OCI-LY1 (cell line): ENCODE measurements at regions not wholly inside any gene's neighbourhood (a gene's known extent, or its start where the extent isn't known, plus 50 kb on each side); places are given as distances from the start of the nearest gene placed in this dataset.

Source experiments
- EZH2 ChIP-seq: fragments of 200-600 bp; sonication (generic), shearing (Covaris generic); IDR thresholded peaks from 2 replicates; pipeline ENCODE4 v1.8.0; 2017; ENCODE audit warnings: borderline replicate concordance, mixed run types, mild to moderate bottlenecking, antibody characterized with exemption, low read length, moderate library complexity, mixed read lengths
- TF ChIP-seq, protein P1 (sequence below): fragments of 200-600 bp; sonication (generic), shearing (Covaris generic); IDR thresholded peaks from 2 replicates; pipeline ENCODE4 v1.5.1; 2017; ENCODE audit warnings: mild to moderate bottlenecking, antibody characterized with exemption, low read length, moderate library complexity, mixed read lengths

DNA sequence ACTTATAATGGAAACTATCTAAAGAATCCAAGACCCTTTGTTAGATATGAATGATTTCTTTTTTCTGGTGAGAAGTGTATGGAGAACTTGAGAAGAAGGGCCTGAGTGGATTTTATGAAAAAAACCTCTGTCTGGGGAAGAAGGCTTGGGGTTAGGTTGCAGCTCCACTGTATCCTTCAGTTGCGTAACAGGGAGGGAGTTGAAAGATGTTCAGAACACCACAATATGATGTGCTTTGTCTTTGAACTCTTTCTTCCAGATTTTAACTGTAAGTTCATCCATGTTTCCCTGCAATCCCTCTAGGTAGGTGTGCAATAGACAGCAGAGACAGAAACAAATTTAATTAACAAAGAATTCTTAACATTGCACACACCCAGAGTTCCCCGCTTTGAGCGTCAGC lies 125.8 kb upstream of the NFIA start:
- TF ChIP-seq EZH2, result no peak
- TF ChIP-seq, protein P1, sequence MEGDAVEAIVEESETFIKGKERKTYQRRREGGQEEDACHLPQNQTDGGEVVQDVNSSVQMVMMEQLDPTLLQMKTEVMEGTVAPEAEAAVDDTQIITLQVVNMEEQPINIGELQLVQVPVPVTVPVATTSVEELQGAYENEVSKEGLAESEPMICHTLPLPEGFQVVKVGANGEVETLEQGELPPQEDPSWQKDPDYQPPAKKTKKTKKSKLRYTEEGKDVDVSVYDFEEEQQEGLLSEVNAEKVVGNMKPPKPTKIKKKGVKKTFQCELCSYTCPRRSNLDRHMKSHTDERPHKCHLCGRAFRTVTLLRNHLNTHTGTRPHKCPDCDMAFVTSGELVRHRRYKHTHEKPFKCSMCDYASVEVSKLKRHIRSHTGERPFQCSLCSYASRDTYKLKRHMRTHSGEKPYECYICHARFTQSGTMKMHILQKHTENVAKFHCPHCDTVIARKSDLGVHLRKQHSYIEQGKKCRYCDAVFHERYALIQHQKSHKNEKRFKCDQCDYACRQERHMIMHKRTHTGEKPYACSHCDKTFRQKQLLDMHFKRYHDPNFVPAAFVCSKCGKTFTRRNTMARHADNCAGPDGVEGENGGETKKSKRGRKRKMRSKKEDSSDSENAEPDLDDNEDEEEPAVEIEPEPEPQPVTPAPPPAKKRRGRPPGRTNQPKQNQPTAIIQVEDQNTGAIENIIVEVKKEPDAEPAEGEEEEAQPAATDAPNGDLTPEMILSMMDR, result no peak
